Ovary (tissue), 3 donors: ENCODE measurements at regions not wholly inside any gene's neighbourhood (a gene's known extent, or its start where the extent isn't known, plus 50 kb on each side); places are given as distances from the start of the nearest gene placed in this dataset.

Experiments used
- CTCF ChIP-seq, 3 donors: fragments of 450-650 bp in 2 of 3; fragments of 200-600 bp in 1 of 3; IDR thresholded peaks; one replicate each; pipeline versions ENCODE4 v1.5.1 to v1.8.0; 2016 to 2022; ENCODE audit warnings: antibody characterized with exemption in 3 of 3, mild to moderate bottlenecking in 1 of 3
- EP300 ChIP-seq: sonication (generic); formaldehyde crosslinking; IDR thresholded peaks from one replicate; pipeline ENCODE4 v1.6.1; 2017; ENCODE audit warnings: antibody characterized with exemption
- POLR2A ChIP-seq: fragments of 450-650 bp; IDR thresholded peaks from one replicate; pipeline ENCODE4 v1.6.1; 2017; ENCODE audit warnings: antibody characterized with exemption, mild to moderate bottlenecking, moderate library complexity
- donor health status: DM: no; HTN: no; CAD: no.

- TF ChIP-seq POLR2A (no peak), CTCF (IDR thresholded peaks at IDR 0.05) (no peak), EP300 (no peak)
Observed at GRCh38 chr18:23383494-23383893, 69.6 kb upstream of the RIOK3 start.
